IMR-90 (cell line): ENCODE measurements at regions not wholly inside any gene's neighbourhood (a gene's known extent, or its start where the extent isn't known, plus 50 kb on each side); places are given as distances from the start of the nearest gene placed in this dataset.

Experiments used
- ATAC-seq: fragments of 200-7000 bp; cut with Tn5 transposase; 2 replicates; pipeline ENCODE4 v1.9.1; 2020; ENCODE audit warnings: low read depth, mild to moderate bottlenecking, moderate library complexity
- BruUV-seq: library from RNA; stranded (reverse); fragments of 400-500 nt; replicated peaks from 2 replicates; lab custom pipeline; 2021; lab: Mats Ljungman, UMichigan
- CTCF ChIA-PET: fragments of 300-600 bp; formaldehyde crosslinking; extraction: SDS; loops from one replicate; lab custom pipeline; 2021; ENCODE audit warnings: antibody characterized with exemption; lab: Yijun Ruan, JAX
- POLR2A ChIA-PET: fragments of 300-600 bp; sonication (Branson Sonifier 250); formaldehyde crosslinking; loops from one replicate; lab custom pipeline; 2022; ENCODE audit warnings: antibody characterized with exemption; ENCODE audit not compliant: unreplicated experiment; lab: Charles Lee
- DNase-seq: peaks from one replicate; pipeline ENCODE4 v3.0.0; 2013
- H2AFZ ChIP-seq: replicated peaks from 2 replicates; pipeline ENCODE3; 2013; ENCODE audit warnings: low read length, mild to moderate bottlenecking; ENCODE audit not compliant: poor library complexity
- H2AK5ac ChIP-seq: 2 replicates; pipeline ENCODE4 v1.6.1; 2013; ENCODE audit warnings: low read depth, low read length, inconsistent platforms
- H2AK9ac ChIP-seq: replicated peaks from 2 replicates; pipeline ENCODE3; 2013; ENCODE audit warnings: mild to moderate bottlenecking, low read depth, low read length, moderate library complexity; ENCODE audit not compliant: poor library complexity
- H2BK120ac ChIP-seq: 2 replicates; pipeline ENCODE4 v1.6.1; 2013; ENCODE audit warnings: low read depth, low read length, inconsistent platforms
- H2BK15ac ChIP-seq: 3 replicates; pipeline ENCODE4 v1.6.1; 2013; ENCODE audit warnings: low read depth, low read length, inconsistent platforms
- H2BK20ac ChIP-seq: 2 replicates; pipeline ENCODE4 v1.6.1; 2013; ENCODE audit warnings: low read depth, mild to moderate bottlenecking, inconsistent platforms, low read length, moderate library complexity
- H2BK5ac ChIP-seq: 2 replicates; pipeline ENCODE4 v1.6.1; 2013; ENCODE audit warnings: mild to moderate bottlenecking, low read depth, low read length, inconsistent platforms; ENCODE audit not compliant: poor library complexity, severe bottlenecking
- H3K14ac ChIP-seq: replicated peaks from 2 replicates; pipeline ENCODE4 v1.6.1; 2013; ENCODE audit warnings: low read depth, low read length, inconsistent platforms
- H3K18ac ChIP-seq: 2 replicates; pipeline ENCODE4 v1.6.1; 2013; ENCODE audit warnings: low read depth, low read length, control low read depth
- H3K23ac ChIP-seq: 2 replicates; pipeline ENCODE4 v1.6.1; 2013; ENCODE audit warnings: low read depth, low read length, inconsistent platforms
- H3K27ac ChIP-seq: 2 replicates; pipeline ENCODE4 v1.5.1; 2013; ENCODE audit warnings: mild to moderate bottlenecking, control low read depth, low read length; ENCODE audit not compliant: insufficient read depth
- H3K27me3 ChIP-seq: 2 replicates; pipeline ENCODE4 v1.6.1; 2013; ENCODE audit warnings: low read length; ENCODE audit not compliant: control insufficient read depth, insufficient read depth
- H3K36me3 ChIP-seq: 2 replicates; pipeline ENCODE4 v1.6.1; 2013; ENCODE audit warnings: low read length, mixed read lengths; ENCODE audit not compliant: control insufficient read depth, insufficient read depth
- H3K4ac ChIP-seq: 2 replicates; pipeline ENCODE4 v1.6.1; 2013; ENCODE audit warnings: low read depth, low read length, inconsistent platforms
- H3K4me1 ChIP-seq: 2 replicates; pipeline ENCODE4 v1.6.1; 2013; ENCODE audit warnings: low read length, mixed read lengths; ENCODE audit not compliant: control insufficient read depth, insufficient read depth
- H3K4me2 ChIP-seq: 2 replicates; pipeline ENCODE4 v1.6.1; 2013; ENCODE audit warnings: low read depth, mild to moderate bottlenecking, control low read depth, low read length, moderate library complexity
- H3K4me3 ChIP-seq: 2 replicates; pipeline ENCODE4 v1.5.1; 2013; ENCODE audit warnings: low read depth, mild to moderate bottlenecking, control low read depth, low read length, moderate library complexity; ENCODE audit not compliant: insufficient read depth
- H3K56ac ChIP-seq: 2 replicates; pipeline ENCODE4 v1.6.1; 2013; ENCODE audit warnings: low read length, inconsistent platforms; ENCODE audit not compliant: insufficient read depth; ENCODE audit errors: extremely low read depth
- H3K79me1 ChIP-seq, 2 experiments: 2 replicates each; pipeline ENCODE4 v1.6.1; 2013; ENCODE audit warnings: low read length in 2 of 2, inconsistent platforms in 1 of 2, low read depth in 1 of 2
- H3K9ac ChIP-seq: 2 replicates; pipeline ENCODE4 v1.6.1; 2013; ENCODE audit warnings: low read depth, low read length, control low read depth
- H3K9me1 ChIP-seq: 2 replicates; pipeline ENCODE4 v1.6.1; 2013; ENCODE audit warnings: low read length, inconsistent platforms; ENCODE audit not compliant: insufficient read depth
- H3K9me3 ChIP-seq: 2 replicates; pipeline ENCODE4 v1.6.1; 2013; ENCODE audit warnings: low read length; ENCODE audit not compliant: control insufficient read depth, insufficient read depth
- H4K20me1 ChIP-seq: 2 replicates; pipeline ENCODE4 v1.6.1; 2013; ENCODE audit warnings: low read length, inconsistent platforms; ENCODE audit not compliant: insufficient read depth
- H4K5ac ChIP-seq: 2 replicates; pipeline ENCODE4 v1.6.1; 2013; ENCODE audit warnings: mild to moderate bottlenecking, low read depth, low read length, control low read depth
- H4K8ac ChIP-seq, 2 experiments: 2 replicates each; pipeline ENCODE4 v1.6.1; 2013; ENCODE audit warnings: low read depth in 2 of 2, low read length in 2 of 2, control low read depth in 1 of 2, inconsistent platforms in 1 of 2
- H4K91ac ChIP-seq: 2 replicates; pipeline ENCODE4 v1.6.1; 2013; ENCODE audit warnings: low read depth, low read length, inconsistent platforms; ENCODE audit not compliant: insufficient read depth
- BHLHE40 ChIP-seq: fragments of 150-350 bp; IDR thresholded peaks from 2 replicates; pipeline ENCODE4 v1.6.1; 2016; ENCODE audit warnings: mild to moderate bottlenecking, low read depth, low read length
- CTCF ChIP-seq: conservative IDR thresholded peaks from 2 replicates; pipeline ENCODE4 v1.5.1; 2012; ENCODE audit warnings: mild to moderate bottlenecking, low read depth, low read length, improper control_type of control experiment
- RAD21 ChIP-seq: IDR thresholded peaks from 2 replicates; pipeline ENCODE4 v1.6.1; 2012; ENCODE audit warnings: low read length, improper control_type of control experiment
- SMC3 ChIP-seq: fragments of 150-350 bp; IDR thresholded peaks from 2 replicates; pipeline ENCODE4 v1.6.1; 2016; ENCODE audit warnings: low read depth, mild to moderate bottlenecking, antibody characterized with exemption, low read length, moderate library complexity
- WGBS, 2 experiments: methylation state at CpG; one replicate each; pipeline versions ENCODE4 v1.1.5 to v1.1.7; 2013; ENCODE audit warnings: missing lambda C conversion rate in 2 of 2; ENCODE audit not compliant: insufficient read length in 1 of 2; ENCODE audit errors: extremely low coverage in 2 of 2; 5-methylcytosine and 5-hydroxymethylcytosine counted together
- dilution Hi-C: fragments of 300-500 bp; cut with HindIII; formaldehyde crosslinking; loops from one replicate; pipeline ENCODE4 v1.14.3; 2018; ENCODE audit warnings: low sequenced_read_pairs; ENCODE audit not compliant: unreplicated experiment
- in situ Hi-C: fragments of 300-500 bp; cut with MboI; formaldehyde crosslinking; loops from 3 replicates; pipeline ENCODE4 v1.14.3; 2019; ENCODE audit warnings: low sequenced_read_pairs, inconsistent platforms, mixed read lengths
- intact Hi-C: fragments of 100-400 bp; cut with micrococcal nuclease; formaldehyde crosslinking; loops from 2 replicates; pipeline ENCODE4 v1.10.0; 2022

- H3K79me1 ChIP-seq = no peaks in the 10 kb centered on the region
- no peak overlapping the region for H3K14ac ChIP-seq
- DNase-seq (peak; percentile 74), ATAC-seq (peak; percentile 96)
- H2AFZ ChIP-seq = no peak overlapping the region
- H3K4me1 ChIP-seq = no peaks in the 10 kb centered on the region
- H2BK15ac ChIP-seq = no peak overlapping the region
- H3K4me2 ChIP-seq = no peak overlapping the region
- in situ Hi-C loops = no loop called here
- CTCF ChIA-PET = interaction anchor here (0.6 to 1.9 kb wide), 7 partner anchors 10 to 52 kb away, joined by 3 to 18 read pairs (median 6); no protein-coding TSS in a partner anchor
- dilution Hi-C loops = no loop called here
- H3K56ac ChIP-seq = no peak overlapping the region
- H4K20me1 ChIP-seq = no peaks in the 10 kb centered on the region
- POLR2A ChIA-PET = interaction anchor here (0.6 kb wide), 1 partner anchor 116 kb away, joined by 7 read pairs; no protein-coding TSS in a partner anchor
- H3K18ac ChIP-seq = no peak overlapping the region
- no peak overlapping the region for H2AK5ac ChIP-seq
- no peaks in the 10 kb centered on the region for H3K9me1 ChIP-seq
- H4K5ac ChIP-seq = no peak overlapping the region
- no peak overlapping the region for H2BK20ac ChIP-seq
- no peaks in the 10 kb centered on the region for H3K36me3 ChIP-seq
- no peak overlapping the region for H4K8ac ChIP-seq
- no peak overlapping the region for H3K23ac ChIP-seq
- TF ChIP-seq RAD21 (peak; percentile 71), BHLHE40 (no peak), CTCF (peak; percentile 78), SMC3 (peak; percentile 54)
- WGBS, 2 experiments = no CpG with 5 or more reads among the region's 7 CpGs
- H3K27me3 ChIP-seq = peaks cover 18% of the 10 kb centered on the region
- H2BK5ac ChIP-seq = no peak overlapping the region
- no peak overlapping the region for H3K9ac ChIP-seq
- no peak overlapping the region for H3K4me3 ChIP-seq
- BruUV-seq = no TSS peak
- H3K9me3 ChIP-seq = no peaks in the 10 kb centered on the region
- intact Hi-C loops = loop anchor here (5.0 kb wide), 2 partner anchors 36 to 1581 kb away; no protein-coding TSS in a partner anchor
- H2BK120ac ChIP-seq = no peak overlapping the region
- no peak overlapping the region for H3K27ac ChIP-seq
- H2AK9ac ChIP-seq = no peak overlapping the region
- H3K4ac ChIP-seq = no peak overlapping the region
- H4K91ac ChIP-seq = no peak overlapping the region
Observed at GRCh38 chr14:49497725-49498348, 88.3 kb downstream of the RPS29 start.
